ENCODE measurements at regions not wholly inside any gene's neighbourhood (a gene's known extent, or its start where the extent isn't known, plus 50 kb on each side); places are given as distances from the start of the nearest gene placed in this dataset.
"Not testable (repeated sequence)": the region's sequence is repeated elsewhere in the genome, so short reads cannot be mapped to it uniquely, and the experiment has no call there.

GRCh38 chr5:99879791-99880511 lies 655.2 kb upstream of the FAM174A start:
- no peak for DNase-seq

- DNase-seq = no peak
These were observed 656.3 kb upstream of the FAM174A start for GRCh38 chr5:99878830-99879229.

GRCh38 chr5:99866740-99867139 lies 668.4 kb upstream of the FAM174A start:
- DNase-seq = no peak

- DNase-seq = no peak
These were observed 670.0 kb upstream of the FAM174A start for GRCh38 chr5:99865159-99865558.

- DNase-seq = no peak
These were observed 699.4 kb upstream of the FAM174A start for GRCh38 chr5:99835791-99836190.

- no peak for DNase-seq
These were observed 708.0 kb upstream of the FAM174A start for GRCh38 chr5:99827136-99827535.

- no peak for DNase-seq
These were observed 717.4 kb upstream of the FAM174A start for GRCh38 chr5:99817796-99818195.

- DNase-seq = no peak
These were observed 720.7 kb upstream of the FAM174A start for GRCh38 chr5:99814321-99815063.

- DNase-seq = no peak
These were observed 726.4 kb upstream of the FAM174A start for GRCh38 chr5:99808657-99809230.

- no peak for DNase-seq
These were observed 727.8 kb upstream of the FAM174A start for GRCh38 chr5:99807346-99807745.

GRCh38 chr5:99795031-99795430 lies 740.1 kb upstream of the FAM174A start:
- no peak for DNase-seq

GRCh38 chr5:99788482-99788881 lies 746.7 kb upstream of the FAM174A start:
- DNase-seq = no peak

- DNase-seq = no peak
These were observed 760.0 kb upstream of the FAM174A start for GRCh38 chr5:99775189-99775588.

GRCh38 chr5:99773290-99773689 lies 761.9 kb upstream of the FAM174A start:
- no peak for DNase-seq

- no peak for DNase-seq
These were observed 763.9 kb upstream of the FAM174A start for GRCh38 chr5:99771296-99771695.

- no peak for DNase-seq
These were observed 770.2 kb upstream of the FAM174A start for GRCh38 chr5:99765011-99765410.

- no peak for DNase-seq
These were observed 772.0 kb upstream of the FAM174A start for GRCh38 chr5:99763021-99763774.

GRCh38 chr5:99747342-99747741 lies 787.8 kb upstream of the FAM174A start:
- no peak for DNase-seq

- not testable (repeated sequence) for DNase-seq
These were observed 802.0 kb upstream of the FAM174A start for GRCh38 chr5:99733146-99733545.

GRCh38 chr5:99730653-99731052 lies 801.8 kb upstream of the CHD1 start:
- not testable (repeated sequence) for DNase-seq

GRCh38 chr5:99724732-99725290 lies 796.0 kb upstream of the CHD1 start:
- no peak for DNase-seq

GRCh38 chr5:99721506-99721905 lies 792.7 kb upstream of the CHD1 start:
- no peak for DNase-seq

GRCh38 chr5:99715921-99716320 lies 787.1 kb upstream of the CHD1 start:
- DNase-seq = no peak
